Mesodermal cell (in vitro differentiated cells): ENCODE measurements at regions not wholly inside any gene's neighbourhood (a gene's known extent, or its start where the extent isn't known, plus 50 kb on each side); places are given as distances from the start of the nearest gene placed in this dataset.

Experiments used
- H3K27ac ChIP-seq: 2 replicates; pipeline ENCODE4 v1.7.0; 2013; ENCODE audit warnings: mild to moderate bottlenecking, low read depth, low read length, moderate library complexity; ENCODE audit not compliant: severe bottlenecking
- H3K36me3 ChIP-seq: 2 replicates; pipeline ENCODE4 v1.7.1; 2013; ENCODE audit warnings: mild to moderate bottlenecking, low read length, moderate library complexity; ENCODE audit not compliant: control insufficient read depth, insufficient read depth
- H3K4me1 ChIP-seq: one replicate; pipeline ENCODE4 v1.7.1; 2013; ENCODE audit warnings: mild to moderate bottlenecking, low read length; ENCODE audit not compliant: insufficient read depth, control insufficient read depth, poor library complexity, severe bottlenecking
- H3K4me3 ChIP-seq: 2 replicates; pipeline ENCODE4 v1.7.0; 2013; ENCODE audit warnings: low read length, control low read depth, mild to moderate bottlenecking; ENCODE audit not compliant: insufficient read depth, poor library complexity, severe bottlenecking; ENCODE audit errors: extremely low read depth
- H3K9me3 ChIP-seq: 2 replicates; pipeline ENCODE4 v1.7.1; 2013; ENCODE audit warnings: mild to moderate bottlenecking, low read length, moderate library complexity; ENCODE audit not compliant: control insufficient read depth
- WGBS, 2 experiments: methylation state at CpG; one replicate each; pipeline ENCODE4 v1.1.5; 2013; ENCODE audit warnings: missing lambda C conversion rate in 2 of 2; ENCODE audit not compliant: insufficient coverage in 2 of 2; 5-methylcytosine and 5-hydroxymethylcytosine counted together

DNA sequence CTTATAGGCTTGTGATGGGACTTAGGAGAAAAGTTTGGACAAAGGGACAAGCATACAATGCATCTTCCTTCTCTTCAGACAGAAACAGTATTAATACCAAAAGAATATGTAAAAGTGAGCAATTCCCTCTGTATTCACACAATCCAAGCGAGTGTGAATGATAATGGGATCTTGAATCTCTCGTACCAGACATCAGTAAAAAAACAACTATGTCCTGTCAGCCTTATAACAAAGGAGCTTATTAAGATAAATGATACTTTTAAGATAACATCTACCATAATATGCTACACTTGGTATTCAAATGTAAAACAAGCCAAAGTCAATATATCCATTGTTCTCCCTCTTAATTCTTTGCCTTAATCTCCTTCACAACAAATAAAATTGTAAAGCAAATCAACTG lies 288.6 kb upstream of the CNTN6 start:
- H3K27ac ChIP-seq, result no peak overlapping the region
- H3K9me3 ChIP-seq, result peaks cover 25% of the 10 kb centered on the region
- no CpG with 5 or more reads among the region's 2 CpGs for WGBS, 2 experiments
- H3K4me1 ChIP-seq, result no peaks in the 10 kb centered on the region
- no peak overlapping the region for H3K4me3 ChIP-seq
- no peaks in the 10 kb centered on the region for H3K36me3 ChIP-seq

DNA sequence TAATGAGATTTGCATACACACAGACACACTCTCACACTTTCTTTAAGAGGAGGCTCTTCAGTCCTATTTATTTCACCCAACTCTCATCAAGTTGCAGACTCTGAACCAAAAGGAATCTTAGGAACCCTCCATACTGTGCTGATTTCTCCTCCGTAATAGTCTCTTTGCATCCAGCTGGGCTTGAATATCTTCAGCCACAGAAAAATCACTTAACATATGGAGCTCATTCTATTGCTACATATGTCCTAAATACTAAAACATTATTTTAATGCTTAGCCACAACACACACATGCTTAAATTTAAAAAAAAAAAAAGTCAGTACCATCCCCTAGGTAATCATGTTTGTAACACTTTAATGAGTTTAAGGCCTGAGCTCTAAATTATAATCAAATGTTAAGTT lies 287.5 kb upstream of the CNTN6 start:
- 64 to 83% methylated on average over 1 of the region's 1 CpG for WGBS, 2 experiments

DNA sequence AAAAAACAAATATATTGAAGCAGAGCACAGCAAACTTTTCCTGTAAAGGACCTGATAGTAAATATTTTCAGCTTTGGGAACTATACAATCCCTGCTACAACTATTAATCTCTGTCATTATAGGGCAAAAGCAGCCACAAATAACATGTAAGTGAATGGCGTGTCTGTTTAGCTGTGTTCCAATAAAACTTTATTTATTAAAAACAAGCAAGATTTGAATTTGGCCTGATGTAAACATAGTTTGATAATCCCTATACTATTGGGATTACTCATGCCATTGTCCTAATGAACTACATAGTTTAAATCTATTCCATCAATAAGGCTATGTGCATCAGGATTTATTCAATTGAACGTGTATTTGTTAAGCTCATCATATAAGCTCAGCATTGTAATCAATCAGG lies 286.8 kb upstream of the CNTN6 start:
- Histone ChIP-seq H3K27ac (no peak overlapping the region), H3K9me3 (peaks cover 25% of the 10 kb centered on the region), H3K4me1 (no peaks in the 10 kb centered on the region), H3K36me3 (no peaks in the 10 kb centered on the region), H3K4me3 (no peak overlapping the region)
- no CpG with 5 or more reads among the region's 2 CpGs for WGBS, 2 experiments

More for the DNA sequence above, 287.5 kb upstream of the CNTN6 start:
- H3K4me3 ChIP-seq, result no peak overlapping the region
- H3K36me3 ChIP-seq, result no peaks in the 10 kb centered on the region
- H3K27ac ChIP-seq, result no peak overlapping the region
- no peaks in the 10 kb centered on the region for H3K4me1 ChIP-seq
- peaks cover 25% of the 10 kb centered on the region for H3K9me3 ChIP-seq

DNA sequence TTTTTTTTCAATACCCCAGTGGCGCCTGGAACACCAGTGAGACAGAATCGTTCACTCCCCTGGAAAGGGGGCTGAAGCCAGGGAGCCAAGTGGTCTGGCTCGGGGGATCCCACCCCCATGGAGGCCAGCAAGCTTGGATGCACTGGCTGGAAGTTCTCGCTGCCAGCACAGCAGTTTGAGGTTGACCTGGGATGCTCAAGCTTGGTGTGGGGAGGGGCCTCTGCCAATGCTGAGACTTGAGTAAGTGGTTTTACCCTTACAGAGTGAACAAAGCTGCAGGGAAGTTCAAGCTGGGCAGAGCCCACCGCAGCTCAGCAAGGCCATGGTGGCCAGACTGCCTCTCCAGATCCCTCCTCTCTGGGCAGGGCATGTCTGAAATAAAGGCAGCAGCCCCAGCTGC lies 276.2 kb upstream of the CNTN6 start:
- H3K9me3 ChIP-seq, result peaks cover 8% of the 10 kb centered on the region
- no peaks in the 10 kb centered on the region for H3K36me3 ChIP-seq
- WGBS, 2 experiments, result 74 to 75% methylated on average over 5 of the region's 5 CpGs
- no peaks in the 10 kb centered on the region for H3K4me1 ChIP-seq
- H3K27ac ChIP-seq, result no peak overlapping the region
- no peak overlapping the region for H3K4me3 ChIP-seq

DNA sequence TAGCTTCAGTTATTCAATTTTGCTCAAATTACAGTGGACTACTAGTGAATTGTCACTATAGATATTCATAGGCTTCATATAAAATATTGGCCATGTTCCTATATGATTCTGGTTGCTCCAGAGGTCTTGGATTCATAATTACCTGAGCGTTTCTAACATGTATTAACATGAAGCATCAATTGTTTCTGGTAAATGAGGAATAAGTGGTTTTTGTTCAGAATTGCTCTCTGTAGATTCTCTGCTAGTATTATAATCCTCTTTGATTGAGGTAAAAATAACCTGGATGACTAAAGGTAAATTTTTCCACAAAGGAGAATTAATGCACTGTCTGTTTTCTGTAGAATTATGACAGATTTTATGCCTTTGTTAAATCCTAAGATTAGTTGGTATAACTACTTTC lies 258.1 kb upstream of the CNTN6 start:
- Histone ChIP-seq H3K9me3 (peaks cover 30% of the 10 kb centered on the region), H3K27ac (no peak overlapping the region), H3K4me1 (no peaks in the 10 kb centered on the region), H3K36me3 (no peaks in the 10 kb centered on the region), H3K4me3 (no peak overlapping the region)
- no CpG with 5 or more reads among the region's 1 CpG for WGBS, 2 experiments

DNA sequence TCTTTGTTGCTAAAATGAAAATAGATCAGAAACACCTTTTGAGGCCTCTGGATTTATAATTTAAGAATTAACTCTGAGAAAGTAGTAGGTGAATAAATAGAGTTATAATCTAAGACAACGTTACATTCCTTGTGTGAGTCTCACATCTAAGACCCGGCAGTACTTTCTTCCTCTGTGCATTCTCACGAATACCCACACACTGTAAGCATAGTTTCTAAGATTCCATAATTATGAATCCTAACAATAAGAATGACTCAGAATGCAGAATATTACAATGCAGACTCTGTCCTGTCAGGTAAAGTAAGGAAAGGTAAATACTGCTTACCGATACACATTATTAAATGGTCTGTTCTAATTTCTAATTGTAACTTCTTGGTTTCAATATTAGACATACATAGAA lies 257.7 kb upstream of the CNTN6 start:
- Histone ChIP-seq H3K27ac (no peak overlapping the region), H3K9me3 (peaks cover 26% of the 10 kb centered on the region), H3K4me3 (no peak overlapping the region), H3K4me1 (no peaks in the 10 kb centered on the region), H3K36me3 (no peaks in the 10 kb centered on the region)
- WGBS, 2 experiments, result 90% methylated on average over 3 of the region's 4 CpGs; no CpG with 5 or more reads in 1 of the 2 experiments

DNA sequence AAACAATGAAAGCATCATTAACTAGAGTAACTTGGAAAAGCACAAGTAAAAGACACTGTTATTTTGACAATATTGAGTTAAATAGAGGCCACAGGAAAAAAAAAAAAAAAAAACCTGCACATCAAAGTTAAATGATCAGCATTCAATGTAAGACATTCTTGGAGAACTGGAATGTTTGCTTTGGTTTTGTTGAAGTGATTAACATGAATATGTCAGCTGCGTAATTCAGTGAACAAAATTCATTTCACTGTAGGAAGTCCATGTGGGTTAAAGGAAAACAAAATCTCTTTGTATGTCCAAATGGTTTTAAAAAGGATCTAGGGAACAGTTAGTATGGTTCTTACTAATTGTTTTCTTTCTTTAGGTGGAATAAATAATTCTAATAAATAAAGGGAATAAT lies 252.8 kb upstream of the CNTN6 start:
- 20 to 90% methylated on average over 1 of the region's 1 CpG for WGBS, 2 experiments
- peaks cover under 1% of the 10 kb centered on the region for H3K9me3 ChIP-seq
- H3K4me1 ChIP-seq, result no peaks in the 10 kb centered on the region
- no peak overlapping the region for H3K27ac ChIP-seq
- no peaks in the 10 kb centered on the region for H3K36me3 ChIP-seq
- no peak overlapping the region for H3K4me3 ChIP-seq

DNA sequence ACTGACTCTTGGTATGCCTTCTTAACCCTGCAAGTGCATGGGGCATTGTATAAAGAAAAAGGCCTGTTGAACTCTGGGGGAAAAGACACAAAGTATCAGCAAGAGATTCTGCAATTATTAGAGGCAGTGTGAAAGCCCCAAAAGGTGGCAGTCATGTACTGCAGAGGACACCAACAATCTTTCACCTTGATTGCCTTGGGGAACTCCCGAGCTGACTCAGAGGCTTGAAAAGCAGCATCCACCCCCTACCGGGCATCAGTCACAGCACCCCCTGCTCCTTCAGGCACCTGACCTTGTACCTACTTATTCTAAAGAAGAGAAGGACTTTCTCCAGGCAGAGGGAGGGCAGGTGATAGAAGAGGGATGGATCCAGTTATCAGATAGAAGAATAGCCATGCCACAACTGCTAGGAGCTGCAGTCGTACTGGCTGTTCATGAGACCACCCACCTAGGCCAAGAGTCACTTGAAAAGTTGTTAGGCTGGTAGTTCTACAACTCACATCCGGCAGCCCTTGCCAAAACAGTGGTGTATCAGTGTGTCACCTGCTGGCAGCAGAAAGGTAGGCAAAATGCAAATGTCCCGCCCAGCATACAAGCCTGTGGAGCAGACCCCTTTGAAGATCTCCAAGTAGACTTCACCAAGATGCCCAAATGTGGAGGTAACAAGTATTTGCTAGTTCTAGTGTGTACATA lies 241.6 kb upstream of the CNTN6 start:
- H3K9me3 ChIP-seq, result peaks cover 19% of the 10 kb centered on the region
- no peaks in the 10 kb centered on the region for H3K4me1 ChIP-seq
- H3K36me3 ChIP-seq, result no peaks in the 10 kb centered on the region
- no peak overlapping the region for H3K27ac ChIP-seq
- H3K4me3 ChIP-seq, result no peak overlapping the region
- 85 to 88% methylated on average over 3 to 4 of the region's 5 CpGs for WGBS, 2 experiments

DNA sequence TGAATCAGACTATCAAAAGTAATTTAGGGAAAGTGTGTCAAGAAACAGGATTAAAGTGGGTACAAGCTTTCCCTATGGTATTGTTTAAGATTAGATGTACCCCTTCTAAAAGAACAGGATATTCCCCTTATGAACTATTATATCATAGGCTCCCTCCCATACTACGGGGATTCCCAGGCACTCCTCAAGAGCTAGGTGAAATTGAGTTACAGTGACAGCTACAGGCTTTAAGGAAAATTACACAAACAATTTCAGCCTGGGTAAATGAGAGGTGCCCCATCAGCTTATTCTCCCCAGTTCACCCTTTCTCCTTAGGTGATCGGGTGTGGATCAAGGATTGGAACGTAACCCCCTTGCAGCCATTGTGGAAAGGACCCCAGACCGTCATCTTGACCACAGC lies 240.8 kb upstream of the CNTN6 start:
- no peak overlapping the region for H3K4me3 ChIP-seq
- WGBS, 2 experiments, result 73% methylated on average over 2 of the region's 4 CpGs; no CpG with 5 or more reads in 1 of the 2 experiments
- H3K9me3 ChIP-seq, result peaks cover 20% of the 10 kb centered on the region
- H3K36me3 ChIP-seq, result no peaks in the 10 kb centered on the region
- H3K27ac ChIP-seq, result no peak overlapping the region
- no peaks in the 10 kb centered on the region for H3K4me1 ChIP-seq

DNA sequence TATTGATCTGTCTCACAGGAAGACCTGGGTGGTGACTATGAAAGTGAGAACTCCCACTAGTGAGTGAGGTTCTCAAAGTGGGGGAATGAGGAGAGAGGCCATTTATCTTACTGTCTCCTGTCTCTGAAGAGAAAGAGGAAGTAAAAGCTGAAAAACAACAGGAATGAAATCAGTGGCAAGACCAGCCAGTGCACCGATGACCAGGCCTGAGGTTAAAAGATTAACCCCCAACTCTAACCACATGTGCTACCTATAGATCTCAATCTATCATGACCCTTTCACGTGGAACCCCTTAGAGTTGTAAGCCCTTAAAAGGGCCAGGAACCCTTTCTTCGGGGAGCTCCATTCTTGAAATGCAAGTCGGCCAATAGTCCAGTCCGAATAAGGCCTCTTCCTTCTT lies 239.3 kb upstream of the CNTN6 start:
- WGBS, 2 experiments, result 76 to 81% methylated on average over 2 to 5 of the region's 5 CpGs

DNA sequence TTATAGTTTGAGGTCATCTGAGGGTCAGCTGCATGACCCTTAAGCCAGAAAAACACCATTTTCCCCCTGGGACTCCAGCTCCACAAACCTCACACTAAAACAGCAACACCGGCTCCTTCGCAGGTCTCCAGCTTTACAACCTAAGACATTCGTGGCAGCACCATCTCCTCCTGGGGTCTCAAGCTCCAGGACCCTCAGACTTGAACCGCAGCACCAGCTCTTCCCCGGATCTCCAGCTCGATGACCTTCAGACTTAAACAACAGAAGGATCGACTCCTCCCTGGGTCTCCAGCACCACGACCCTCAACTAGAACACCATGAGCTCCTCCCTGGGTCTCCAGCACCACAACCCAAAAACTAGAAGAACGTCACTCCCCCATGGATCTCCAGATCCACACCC lies 233.7 kb upstream of the CNTN6 start:
- H3K4me1 ChIP-seq, result no peaks in the 10 kb centered on the region
- H3K36me3 ChIP-seq, result no peaks in the 10 kb centered on the region
- WGBS, 2 experiments, result 63 to 79% methylated on average over 1 to 9 of the region's 9 CpGs
- no peak overlapping the region for H3K27ac ChIP-seq
- no peak overlapping the region for H3K4me3 ChIP-seq
- peaks cover 17% of the 10 kb centered on the region for H3K9me3 ChIP-seq

More for the DNA sequence above, 239.3 kb upstream of the CNTN6 start:
- no peak overlapping the region for H3K27ac ChIP-seq
- H3K9me3 ChIP-seq, result peaks cover 16% of the 10 kb centered on the region
- H3K36me3 ChIP-seq, result no peaks in the 10 kb centered on the region
- no peaks in the 10 kb centered on the region for H3K4me1 ChIP-seq
- no peak overlapping the region for H3K4me3 ChIP-seq
